Stimulated activated CD4-positive, alpha-beta T cell treated with anti-CD3 and anti-CD28 coated beads, Interleukin-1b, Interleukin-23, amount 100 ng/mL, for 4 hours (primary cell): ENCODE measurements at regions not wholly inside any gene's neighbourhood (a gene's known extent, or its start where the extent isn't known, plus 50 kb on each side); places are given as distances from the start of the nearest gene placed in this dataset.

ENCODE experiments used
- DNase-seq, 2 donors: peaks; one replicate each; pipeline ENCODE4 v3.0.0-alpha.2; 2020; ENCODE audit warnings: low read depth in 2 of 2

DNA sequence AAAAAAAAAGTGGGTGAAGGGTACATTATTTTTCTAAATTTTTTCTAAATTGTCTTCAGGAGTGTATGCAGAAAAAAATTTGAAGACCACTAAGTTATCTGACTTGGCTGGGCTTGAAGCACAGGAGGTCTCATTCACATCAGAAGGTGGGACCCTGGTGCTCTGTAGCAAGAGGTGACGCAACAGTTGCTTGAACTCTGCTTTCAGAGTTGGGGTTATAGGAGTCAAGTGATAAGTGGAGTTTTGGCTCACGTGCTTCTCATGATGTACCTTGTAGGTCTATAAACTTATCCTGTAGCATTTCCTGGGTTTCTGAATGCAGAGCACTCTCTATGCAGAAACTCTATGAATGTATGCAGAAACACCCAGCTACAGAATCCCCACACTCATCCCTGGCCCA lies 58.5 kb upstream of the FOXC1 start:
- no peak for DNase-seq

DNA sequence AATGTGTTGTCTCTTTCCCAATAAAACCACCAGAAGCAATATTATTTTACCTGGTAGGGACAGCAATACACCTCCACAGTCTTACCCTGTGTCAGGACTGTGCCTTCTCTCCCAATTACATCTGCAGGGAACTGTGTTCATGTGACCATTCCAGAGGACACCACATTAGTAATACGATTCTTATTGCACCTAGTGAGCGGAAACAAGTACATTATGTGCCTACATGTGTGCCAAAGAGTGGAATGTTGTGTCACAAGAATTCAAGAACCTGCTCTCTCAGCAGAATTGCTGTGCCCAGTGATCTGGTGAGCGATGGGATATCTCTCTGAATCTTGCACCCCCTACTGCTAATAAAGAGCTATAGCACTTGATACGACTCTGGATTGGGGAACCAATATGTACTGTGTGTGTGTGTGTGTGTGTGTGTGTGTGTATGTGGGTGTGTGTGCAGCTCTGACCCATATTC lies 57.4 kb upstream of the FOXC1 start:
- no peak for DNase-seq

- no peak for DNase-seq
Measured at GRCh38 chr6:1553562-1554083, 56.1 kb upstream of the FOXC1 start.

DNA sequence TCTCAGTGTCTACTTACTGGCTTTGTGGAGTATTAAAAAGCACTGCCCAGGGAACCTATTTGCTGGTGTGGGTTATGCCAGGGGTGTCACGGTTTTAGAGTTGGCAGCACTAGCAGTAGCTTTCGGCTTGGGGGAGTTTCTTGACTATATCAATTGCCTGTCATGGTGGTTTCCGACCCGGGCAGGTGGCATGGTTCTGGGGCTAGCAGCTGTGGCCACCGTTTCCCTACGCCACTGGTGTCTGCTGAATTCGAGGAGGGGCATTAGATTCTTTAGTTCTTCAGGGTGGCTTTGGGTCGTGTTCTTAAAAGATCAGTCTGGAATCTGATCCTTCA lies 55.6 kb upstream of the FOXC1 start:
- no peak for DNase-seq

GRCh38 chr6:1554476-1555310 lies 55.0 kb upstream of the FOXC1 start:
- DNase-seq = peak; percentile 55 to 77

DNA sequence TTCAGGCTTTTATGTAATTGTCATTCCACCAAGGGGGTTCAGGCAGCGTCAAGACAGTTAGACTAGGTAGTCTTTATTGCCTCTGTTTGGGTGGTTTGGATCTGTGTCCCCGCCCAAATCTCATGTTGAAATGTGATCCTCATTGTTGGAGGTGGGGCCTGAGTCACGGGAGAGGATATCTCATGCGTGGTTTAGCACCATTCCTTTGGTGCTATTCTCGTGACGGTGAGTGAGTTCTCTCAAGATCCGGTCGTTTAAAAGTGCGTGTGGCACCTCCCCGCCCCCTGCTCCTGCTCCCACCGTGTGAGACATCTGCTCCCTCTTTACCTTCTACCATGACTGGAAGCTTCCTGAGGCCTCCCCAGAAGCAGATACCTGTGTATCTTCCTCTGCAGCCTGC lies 51.3 kb upstream of the FOXC1 start:
- DNase-seq = no peak
